HG03558 (cell line): ENCODE measurements at regions not wholly inside any gene's neighbourhood (a gene's known extent, or its start where the extent isn't known, plus 50 kb on each side); places are given as distances from the start of the nearest gene placed in this dataset.
"Not testable (repeated sequence)": the region's sequence is repeated elsewhere in the genome, so short reads cannot be mapped to it uniquely, and the experiment has no call there.

Experiments
- ATAC-seq: cut with Tn5 transposase; IDR thresholded peaks from one replicate; pipeline ENCODE4 v1.9.1; 2021; ENCODE audit warnings: moderate number of reproducible peaks; ENCODE audit not compliant: unreplicated experiment; ENCODE audit errors: extremely low read depth

GRCh38 chr1:146729642-146730344, 208.3 kb upstream of the NBPF12 start:
- ATAC-seq, result not testable (repeated sequence)

- not testable (repeated sequence) for ATAC-seq
Observed at GRCh38 chr1:146715054-146715453, 223.1 kb upstream of the NBPF12 start.

- not testable (repeated sequence) for ATAC-seq
Observed at GRCh38 chr1:146710838-146711521, 227.1 kb upstream of the NBPF12 start.

GRCh38 chr1:146709302-146709701, 228.8 kb upstream of the NBPF12 start:
- ATAC-seq, result not testable (repeated sequence)

GRCh38 chr1:146704162-146704724, 233.9 kb upstream of the NBPF12 start:
- not testable (repeated sequence) for ATAC-seq

GRCh38 chr1:146701320-146701719, 236.8 kb upstream of the NBPF12 start:
- ATAC-seq, result not testable (repeated sequence)

- not testable (repeated sequence) for ATAC-seq
Observed at GRCh38 chr1:146695388-146695787, 242.7 kb upstream of the NBPF12 start.

GRCh38 chr1:146691798-146692197, 246.3 kb upstream of the NBPF12 start:
- ATAC-seq, result not testable (repeated sequence)

GRCh38 chr1:146688893-146689292, 249.2 kb upstream of the NBPF12 start:
- not testable (repeated sequence) for ATAC-seq

GRCh38 chr1:146686777-146687366, 251.3 kb upstream of the NBPF12 start:
- ATAC-seq, result not testable (repeated sequence)

- ATAC-seq, result not testable (repeated sequence)
Observed at GRCh38 chr1:146683126-146683429, 255.0 kb upstream of the NBPF12 start.

GRCh38 chr1:146682227-146683125, 255.6 kb upstream of the NBPF12 start:
- not testable (repeated sequence) for ATAC-seq

GRCh38 chr1:146673729-146674299, 264.3 kb upstream of the NBPF12 start:
- ATAC-seq, result not testable (repeated sequence)

GRCh38 chr1:146672608-146673007, 265.5 kb upstream of the NBPF12 start:
- not testable (repeated sequence) for ATAC-seq

GRCh38 chr1:146671588-146671987, 266.5 kb upstream of the NBPF12 start:
- ATAC-seq, result not testable (repeated sequence)

- ATAC-seq, result not testable (repeated sequence)
Observed at GRCh38 chr1:146670832-146671566, 267.1 kb upstream of the NBPF12 start.

- ATAC-seq, result not testable (repeated sequence)
Observed at GRCh38 chr1:146666275-146666674, 271.8 kb upstream of the NBPF12 start.

GRCh38 chr1:146660242-146660641, 277.9 kb upstream of the NBPF12 start:
- not testable (repeated sequence) for ATAC-seq
